GM18867 (cell line): ENCODE measurements at regions not wholly inside any gene's neighbourhood (a gene's known extent, or its start where the extent isn't known, plus 50 kb on each side); places are given as distances from the start of the nearest gene placed in this dataset.

Experiments
- ATAC-seq: cut with Tn5 transposase; IDR thresholded peaks from one replicate; pipeline ENCODE4 v1.9.1; 2021; ENCODE audit warnings: mild to moderate bottlenecking, moderate library complexity; ENCODE audit not compliant: unreplicated experiment

- no peak for ATAC-seq
Observed at GRCh38 chr15:47383102-47383501, 334.2 kb upstream of the SEMA6D start.

- no peak for ATAC-seq
Observed at GRCh38 chr15:47383801-47384200, 333.5 kb upstream of the SEMA6D start.

GRCh38 chr15:47384341-47384740, 333.0 kb upstream of the SEMA6D start:
- ATAC-seq = no peak

- ATAC-seq = no peak
Observed at GRCh38 chr15:47384776-47385175, 332.5 kb upstream of the SEMA6D start.

GRCh38 chr15:47386459-47386858, 330.8 kb upstream of the SEMA6D start:
- no peak for ATAC-seq

GRCh38 chr15:47388299-47388698, 329.0 kb upstream of the SEMA6D start:
- ATAC-seq = no peak

GRCh38 chr15:47390208-47390765, 327.0 kb upstream of the SEMA6D start:
- no peak for ATAC-seq

- no peak for ATAC-seq
Observed at GRCh38 chr15:47394286-47394809, 323.0 kb upstream of the SEMA6D start.

GRCh38 chr15:47395076-47395475, 322.2 kb upstream of the SEMA6D start:
- ATAC-seq = no peak

GRCh38 chr15:47397655-47398054, 319.6 kb upstream of the SEMA6D start:
- no peak for ATAC-seq

- ATAC-seq = no peak
Observed at GRCh38 chr15:47398132-47398531, 319.2 kb upstream of the SEMA6D start.

GRCh38 chr15:47398594-47398993, 318.7 kb upstream of the SEMA6D start:
- ATAC-seq = no peak

GRCh38 chr15:47399100-47399499, 318.2 kb upstream of the SEMA6D start:
- no peak for ATAC-seq

GRCh38 chr15:47400603-47401002, 316.7 kb upstream of the SEMA6D start:
- no peak for ATAC-seq

GRCh38 chr15:47401427-47401826, 315.9 kb upstream of the SEMA6D start:
- no peak for ATAC-seq

GRCh38 chr15:47402829-47403228, 314.5 kb upstream of the SEMA6D start:
- ATAC-seq = no peak

- ATAC-seq = no peak
Observed at GRCh38 chr15:47404877-47405276, 312.4 kb upstream of the SEMA6D start.

- ATAC-seq = no peak
Observed at GRCh38 chr15:47405365-47406162, 311.7 kb upstream of the SEMA6D start.

- ATAC-seq = no peak
Observed at GRCh38 chr15:47407692-47408091, 309.6 kb upstream of the SEMA6D start.

- ATAC-seq = no peak
Observed at GRCh38 chr15:47409038-47409437, 308.3 kb upstream of the SEMA6D start.

- no peak for ATAC-seq
Observed at GRCh38 chr15:47409600-47409999, 307.7 kb upstream of the SEMA6D start.

GRCh38 chr15:47410247-47410646, 307.1 kb upstream of the SEMA6D start:
- ATAC-seq = no peak
